ENCODE measurements at regions not wholly inside any gene's neighbourhood (a gene's known extent, or its start where the extent isn't known, plus 50 kb on each side); places are given as distances from the start of the nearest gene placed in this dataset.

DNA sequence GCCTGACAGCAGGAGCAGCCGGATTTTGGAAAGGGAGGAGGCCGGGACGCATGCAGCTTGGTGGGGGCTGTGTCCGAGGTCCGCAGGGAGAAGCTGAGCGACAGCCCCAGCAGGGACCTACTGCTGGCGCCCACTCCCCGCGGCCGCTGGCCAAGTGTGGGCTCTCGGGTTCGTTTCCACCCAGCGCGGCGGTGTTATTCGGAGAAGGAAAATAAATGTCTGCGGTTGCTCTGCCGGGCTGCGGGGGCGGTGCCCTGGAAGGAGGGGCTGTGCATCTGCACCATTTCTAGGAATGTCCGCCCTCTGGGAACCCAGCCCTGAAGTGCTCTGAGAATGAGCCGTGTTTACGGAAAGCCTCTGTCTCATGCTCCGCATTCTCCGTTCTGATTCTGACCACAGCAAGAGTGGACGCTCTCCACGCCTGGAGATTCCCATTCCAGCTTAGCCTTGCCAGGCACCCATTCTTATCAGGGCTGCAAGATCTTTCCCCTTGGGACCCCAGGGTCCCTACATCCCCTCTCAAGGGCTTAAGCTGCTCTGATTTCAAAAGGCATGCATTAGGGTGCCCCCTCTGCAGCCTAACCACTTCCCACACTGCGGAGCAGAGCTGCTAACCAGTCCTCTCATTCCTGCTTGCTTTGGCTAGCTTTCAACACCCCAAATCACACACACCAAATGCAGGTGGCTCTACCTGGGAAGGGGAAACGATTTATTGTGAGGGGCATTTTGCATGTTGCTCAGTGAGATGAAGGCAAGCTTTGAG lies 256.6 kb upstream of the GLI3 start:
- no peak for TF ChIP-seq EZH2 (IDR thresholded peaks at IDR 0.05; ENCODE audit: borderline replicate concordance, low read depth, low read length, severe bottlenecking)
- TF ChIP-seq, protein P1, sequence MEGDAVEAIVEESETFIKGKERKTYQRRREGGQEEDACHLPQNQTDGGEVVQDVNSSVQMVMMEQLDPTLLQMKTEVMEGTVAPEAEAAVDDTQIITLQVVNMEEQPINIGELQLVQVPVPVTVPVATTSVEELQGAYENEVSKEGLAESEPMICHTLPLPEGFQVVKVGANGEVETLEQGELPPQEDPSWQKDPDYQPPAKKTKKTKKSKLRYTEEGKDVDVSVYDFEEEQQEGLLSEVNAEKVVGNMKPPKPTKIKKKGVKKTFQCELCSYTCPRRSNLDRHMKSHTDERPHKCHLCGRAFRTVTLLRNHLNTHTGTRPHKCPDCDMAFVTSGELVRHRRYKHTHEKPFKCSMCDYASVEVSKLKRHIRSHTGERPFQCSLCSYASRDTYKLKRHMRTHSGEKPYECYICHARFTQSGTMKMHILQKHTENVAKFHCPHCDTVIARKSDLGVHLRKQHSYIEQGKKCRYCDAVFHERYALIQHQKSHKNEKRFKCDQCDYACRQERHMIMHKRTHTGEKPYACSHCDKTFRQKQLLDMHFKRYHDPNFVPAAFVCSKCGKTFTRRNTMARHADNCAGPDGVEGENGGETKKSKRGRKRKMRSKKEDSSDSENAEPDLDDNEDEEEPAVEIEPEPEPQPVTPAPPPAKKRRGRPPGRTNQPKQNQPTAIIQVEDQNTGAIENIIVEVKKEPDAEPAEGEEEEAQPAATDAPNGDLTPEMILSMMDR (IDR thresholded peaks at IDR 0.05; ENCODE audit: borderline replicate concordance, extremely low read depth, low read length, poor library complexity, severe bottlenecking): no peak
- H4K20me1 ChIP-seq (ENCODE audit: insufficient read depth, low read length): no peaks in the 10 kb centered on the region
- H3K9ac ChIP-seq (ENCODE audit: low read depth, low read length): no peak overlapping the region
- no peak overlapping the region for H3K27ac ChIP-seq (ENCODE audit: low read length)
- ATAC-seq (ENCODE audit: insufficient read depth, low read depth) (peak; percentile 67; the same call in 2 of the 3 replicates), DNase-seq (peak; percentile 18)
- H3K4me3 ChIP-seq (ENCODE audit: low read depth in 1 of 2, low read length in 2 of 2): no peak overlapping the region
- no peak overlapping the region for H2AFZ ChIP-seq (ENCODE audit: low read depth, low read length)
- H3K4me2 ChIP-seq (ENCODE audit: insufficient read depth, low read length): no peak overlapping the region
- H3K4me1 ChIP-seq (ENCODE audit: insufficient read depth, low read length): no peaks in the 10 kb centered on the region
- no peaks in the 10 kb centered on the region for H3K9me3 ChIP-seq (ENCODE audit: insufficient read depth, low read length, severe bottlenecking)
- H3K79me2 ChIP-seq (ENCODE audit: insufficient read depth, low read length): no peaks in the 10 kb centered on the region
- H3K36me3 ChIP-seq (ENCODE audit: insufficient read depth, low read length): no peaks in the 10 kb centered on the region
- H3K27me3 ChIP-seq (ENCODE audit: insufficient read depth, low read length, poor library complexity): peaks cover 21% of the 10 kb centered on the region

DNA sequence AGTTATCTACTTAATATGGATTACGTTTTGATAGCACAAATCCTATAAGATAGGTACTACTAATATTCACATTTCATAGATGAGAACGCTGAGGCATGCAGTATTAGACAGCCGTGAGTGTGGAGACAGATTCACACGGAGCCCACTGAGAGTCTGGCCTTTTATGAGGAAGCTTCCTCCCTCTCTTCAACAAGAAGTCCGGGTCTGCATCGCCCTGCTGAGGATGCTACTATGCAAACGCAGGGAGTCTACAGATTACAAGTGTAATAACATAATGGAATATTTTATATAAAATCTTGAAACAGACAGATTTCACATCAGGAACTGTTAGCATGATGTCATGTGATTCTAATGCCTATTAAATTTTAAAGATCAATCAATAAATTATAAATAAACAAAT lies 255.9 kb upstream of the GLI3 start:
- Histone ChIP-seq H3K27ac (ENCODE audit: low read length) (no peak overlapping the region), H3K4me3 (ENCODE audit: low read depth in 1 of 2, low read length in 2 of 2) (no peak overlapping the region), H3K4me2 (ENCODE audit: insufficient read depth, low read length) (no peak overlapping the region), H3K79me2 (ENCODE audit: insufficient read depth, low read length) (no peaks in the 10 kb centered on the region), H3K27me3 (ENCODE audit: insufficient read depth, low read length, poor library complexity) (peaks cover 21% of the 10 kb centered on the region), H3K36me3 (ENCODE audit: insufficient read depth, low read length) (no peaks in the 10 kb centered on the region), H2AFZ (ENCODE audit: low read depth, low read length) (no peak overlapping the region), H3K4me1 (ENCODE audit: insufficient read depth, low read length) (no peaks in the 10 kb centered on the region), H3K9me3 (ENCODE audit: insufficient read depth, low read length, severe bottlenecking) (no peaks in the 10 kb centered on the region), H3K9ac (ENCODE audit: low read depth, low read length) (no peak overlapping the region), H4K20me1 (ENCODE audit: insufficient read depth, low read length) (no peaks in the 10 kb centered on the region)
- TF ChIP-seq EZH2 (IDR thresholded peaks at IDR 0.05; ENCODE audit: borderline replicate concordance, low read depth, low read length, severe bottlenecking): no peak
- TF ChIP-seq, protein P1 (IDR thresholded peaks at IDR 0.05; ENCODE audit: borderline replicate concordance, extremely low read depth, low read length, poor library complexity, severe bottlenecking): no peak
- no peak for DNase-seq
- ATAC-seq (ENCODE audit: insufficient read depth, low read depth): no peak

DNA sequence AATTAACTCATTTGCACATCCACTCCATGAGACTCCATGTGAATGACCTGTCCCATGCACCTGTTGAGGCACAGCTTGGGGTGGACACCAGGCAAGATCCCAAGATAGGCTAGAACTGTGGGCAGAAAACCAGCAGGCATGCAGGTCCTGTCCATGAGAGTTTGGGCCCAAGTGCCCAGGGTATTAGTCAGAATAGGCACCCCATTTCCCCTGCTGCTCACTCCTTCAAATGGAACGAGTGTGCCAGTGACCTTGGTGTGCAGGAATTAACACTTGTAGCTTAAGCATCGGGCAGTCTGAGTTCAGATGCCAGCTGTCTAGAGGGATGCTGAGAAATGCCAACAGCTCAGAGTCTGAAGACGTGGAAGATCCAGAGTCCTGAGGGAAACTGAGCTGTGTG lies 254.1 kb upstream of the GLI3 start:
- DNase-seq (no peak), ATAC-seq (ENCODE audit: insufficient read depth, low read depth) (no peak)
- peaks cover 21% of the 10 kb centered on the region for H3K27me3 ChIP-seq (ENCODE audit: insufficient read depth, low read length, poor library complexity)
- no peak overlapping the region for H3K4me3 ChIP-seq (ENCODE audit: low read depth in 1 of 2, low read length in 2 of 2)
- H3K27ac ChIP-seq (ENCODE audit: low read length): no peak overlapping the region
- no peaks in the 10 kb centered on the region for H3K9me3 ChIP-seq (ENCODE audit: insufficient read depth, low read length, severe bottlenecking)
- no peak for TF ChIP-seq EZH2 (IDR thresholded peaks at IDR 0.05; ENCODE audit: borderline replicate concordance, low read depth, low read length, severe bottlenecking)
- TF ChIP-seq, protein P1 (IDR thresholded peaks at IDR 0.05; ENCODE audit: borderline replicate concordance, extremely low read depth, low read length, poor library complexity, severe bottlenecking): no peak
- no peaks in the 10 kb centered on the region for H3K4me1 ChIP-seq (ENCODE audit: insufficient read depth, low read length)
- no peaks in the 10 kb centered on the region for H3K36me3 ChIP-seq (ENCODE audit: insufficient read depth, low read length)
- H3K9ac ChIP-seq (ENCODE audit: low read depth, low read length): no peak overlapping the region
- H2AFZ ChIP-seq (ENCODE audit: low read depth, low read length): no peak overlapping the region
- H3K4me2 ChIP-seq (ENCODE audit: insufficient read depth, low read length): no peak overlapping the region
- H4K20me1 ChIP-seq (ENCODE audit: insufficient read depth, low read length): no peaks in the 10 kb centered on the region
- no peaks in the 10 kb centered on the region for H3K79me2 ChIP-seq (ENCODE audit: insufficient read depth, low read length)

All from DND-41 (cell line).